OCI-LY3 (cell line): ENCODE measurements at regions not wholly inside any gene's neighbourhood (a gene's known extent, or its start where the extent isn't known, plus 50 kb on each side); places are given as distances from the start of the nearest gene placed in this dataset.

Experiments
- H2AFZ ChIP-seq: fragments of 200-600, 300-600 bp; shearing (Covaris generic); 2 replicates; pipeline ENCODE4 v1.6.0; 2014; ENCODE audit warnings: antibody characterized with exemption, low read depth, low read length
- H3K27ac ChIP-seq: fragments of 200-600, 300-600 bp; sonication (generic); 2 replicates; pipeline ENCODE4 v1.5.1; 2014; ENCODE audit warnings: mild to moderate bottlenecking, low read length, moderate library complexity, mixed read lengths
- H3K27me3 ChIP-seq: fragments of 200-600, 300-600 bp; sonication (generic); 2 replicates; pipeline ENCODE4 v1.6.1; 2014; ENCODE audit warnings: low read depth, low read length, mixed read lengths
- H3K36me3 ChIP-seq: fragments of 200-600, 300-600 bp; sonication (generic); replicated peaks from 2 replicates; pipeline ENCODE3; 2014; ENCODE audit warnings: low read depth, low read length, mixed read lengths
- H3K4me1 ChIP-seq: fragments of 300-600, 200-600 bp; sonication (generic); 2 replicates; pipeline ENCODE4 v1.6.1; 2014; ENCODE audit warnings: low read length, mixed read lengths
- H3K4me2 ChIP-seq: fragments of 200-600, 300-600 bp; sonication (generic); 2 replicates; pipeline ENCODE4 v1.6.1; 2014; ENCODE audit warnings: low read length, mixed read lengths
- H3K4me3 ChIP-seq: fragments of 300-600, 200-600 bp; sonication (generic); 2 replicates; pipeline ENCODE4 v1.5.1; 2014; ENCODE audit warnings: antibody characterized with exemption, mild to moderate bottlenecking, low read length, moderate library complexity
- H3K79me2 ChIP-seq: fragments of 300-600, 200-600 bp; shearing (Covaris generic); 2 replicates; pipeline ENCODE4 v1.6.1; 2014; ENCODE audit warnings: mild to moderate bottlenecking, low read length, mixed read lengths
- H3K9ac ChIP-seq: fragments of 300-600, 200-600 bp; shearing (Covaris generic); 2 replicates; pipeline ENCODE4 v1.6.0; 2014; ENCODE audit warnings: mild to moderate bottlenecking, low read length, moderate library complexity
- H3K9me3 ChIP-seq: fragments of 200-600, 300-600 bp; shearing (Covaris generic); 2 replicates; pipeline ENCODE4 v1.6.1; 2014; ENCODE audit warnings: low read length, mixed read lengths; ENCODE audit not compliant: insufficient read depth
- H4K20me1 ChIP-seq: fragments of 200-600, 300-600 bp; sonication (generic); 2 replicates; pipeline ENCODE4 v1.6.1; 2016; ENCODE audit warnings: low read length, mixed read lengths; ENCODE audit not compliant: insufficient read depth
- EZH2phosphoT487 ChIP-seq: fragments of 200-600 bp; shearing (Covaris generic); IDR thresholded peaks from 2 replicates; pipeline ENCODE4 v1.6.1; 2018; ENCODE audit warnings: antibody characterized with exemption, mixed run types, low read depth
- TF ChIP-seq, protein P1 (sequence below): fragments of 200-600, 300-600 bp; sonication (generic); IDR thresholded peaks from 2 replicates; pipeline ENCODE4 v1.5.1; 2014; ENCODE audit warnings: antibody characterized with exemption, low read length, low read depth

DNA sequence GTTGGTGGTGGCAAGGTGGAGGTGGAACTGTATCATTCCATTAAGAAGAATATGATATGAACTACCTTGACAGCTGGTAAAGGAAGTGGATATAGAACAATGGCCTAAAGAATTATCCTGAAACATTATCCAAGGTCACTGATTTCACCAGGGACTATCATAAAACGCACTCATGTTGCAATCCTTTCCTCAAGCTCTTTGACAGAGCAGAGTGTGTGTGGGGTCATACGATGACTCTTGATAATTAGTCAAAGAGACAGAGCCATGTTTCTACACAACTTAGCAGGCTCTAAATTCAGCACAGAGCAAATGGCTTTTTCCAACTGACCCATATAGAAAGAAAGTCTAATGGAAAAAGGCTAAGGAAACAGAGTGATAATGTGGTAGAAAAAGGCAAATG, 126.4 kb upstream of the ANKFN1 start:
- H3K9ac ChIP-seq = no peak overlapping the region
- TF ChIP-seq, protein P1, sequence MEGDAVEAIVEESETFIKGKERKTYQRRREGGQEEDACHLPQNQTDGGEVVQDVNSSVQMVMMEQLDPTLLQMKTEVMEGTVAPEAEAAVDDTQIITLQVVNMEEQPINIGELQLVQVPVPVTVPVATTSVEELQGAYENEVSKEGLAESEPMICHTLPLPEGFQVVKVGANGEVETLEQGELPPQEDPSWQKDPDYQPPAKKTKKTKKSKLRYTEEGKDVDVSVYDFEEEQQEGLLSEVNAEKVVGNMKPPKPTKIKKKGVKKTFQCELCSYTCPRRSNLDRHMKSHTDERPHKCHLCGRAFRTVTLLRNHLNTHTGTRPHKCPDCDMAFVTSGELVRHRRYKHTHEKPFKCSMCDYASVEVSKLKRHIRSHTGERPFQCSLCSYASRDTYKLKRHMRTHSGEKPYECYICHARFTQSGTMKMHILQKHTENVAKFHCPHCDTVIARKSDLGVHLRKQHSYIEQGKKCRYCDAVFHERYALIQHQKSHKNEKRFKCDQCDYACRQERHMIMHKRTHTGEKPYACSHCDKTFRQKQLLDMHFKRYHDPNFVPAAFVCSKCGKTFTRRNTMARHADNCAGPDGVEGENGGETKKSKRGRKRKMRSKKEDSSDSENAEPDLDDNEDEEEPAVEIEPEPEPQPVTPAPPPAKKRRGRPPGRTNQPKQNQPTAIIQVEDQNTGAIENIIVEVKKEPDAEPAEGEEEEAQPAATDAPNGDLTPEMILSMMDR = no peak
- no peak overlapping the region for H3K27ac ChIP-seq
- H3K9me3 ChIP-seq = no peaks in the 10 kb centered on the region
- no peaks in the 10 kb centered on the region for H4K20me1 ChIP-seq
- H3K4me1 ChIP-seq = peaks cover 38% of the 10 kb centered on the region
- no peaks in the 10 kb centered on the region for H3K79me2 ChIP-seq
- H2AFZ ChIP-seq = no peak overlapping the region
- no peak overlapping the region for H3K4me3 ChIP-seq
- no peak overlapping the region for H3K4me2 ChIP-seq
- peaks cover 4% of the 10 kb centered on the region; the same call in 1 of the 2 replicates for H3K27me3 ChIP-seq
- no peaks in the 10 kb centered on the region for H3K36me3 ChIP-seq

DNA sequence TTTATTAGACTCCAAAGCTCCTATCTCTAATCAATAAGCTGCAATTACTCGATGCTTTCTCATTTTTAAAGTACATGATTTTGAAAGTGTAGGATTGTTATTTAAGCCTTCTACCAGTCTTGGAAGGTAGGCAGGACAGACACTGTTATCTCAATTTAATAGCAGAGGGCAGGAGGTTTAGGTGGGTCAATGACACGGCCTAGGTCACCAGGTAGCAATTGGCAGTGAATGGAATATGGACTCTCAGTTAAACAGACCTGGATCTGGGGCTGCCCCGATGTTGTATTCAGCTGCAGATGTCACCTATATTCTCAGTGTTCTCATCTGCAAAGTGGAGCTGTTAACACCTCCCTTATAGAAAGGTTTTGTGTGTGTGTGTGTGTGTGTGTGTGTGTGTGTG, 124.4 kb upstream of the ANKFN1 start:
- H3K36me3 ChIP-seq = no peaks in the 10 kb centered on the region
- H4K20me1 ChIP-seq = no peaks in the 10 kb centered on the region
- H3K27ac ChIP-seq = no peak overlapping the region
- no peak for TF ChIP-seq EZH2phosphoT487
- TF ChIP-seq, protein P1 = no peak
- no peak overlapping the region for H3K4me3 ChIP-seq
- no peaks in the 10 kb centered on the region for H3K79me2 ChIP-seq
- peaks cover 21% of the 10 kb centered on the region for H3K4me1 ChIP-seq
- no peak overlapping the region for H3K9ac ChIP-seq
- no peak overlapping the region for H2AFZ ChIP-seq
- no peak overlapping the region for H3K4me2 ChIP-seq
- H3K9me3 ChIP-seq = no peaks in the 10 kb centered on the region
- peaks cover 18% of the 10 kb centered on the region; the same call in 1 of the 2 replicates for H3K27me3 ChIP-seq

DNA sequence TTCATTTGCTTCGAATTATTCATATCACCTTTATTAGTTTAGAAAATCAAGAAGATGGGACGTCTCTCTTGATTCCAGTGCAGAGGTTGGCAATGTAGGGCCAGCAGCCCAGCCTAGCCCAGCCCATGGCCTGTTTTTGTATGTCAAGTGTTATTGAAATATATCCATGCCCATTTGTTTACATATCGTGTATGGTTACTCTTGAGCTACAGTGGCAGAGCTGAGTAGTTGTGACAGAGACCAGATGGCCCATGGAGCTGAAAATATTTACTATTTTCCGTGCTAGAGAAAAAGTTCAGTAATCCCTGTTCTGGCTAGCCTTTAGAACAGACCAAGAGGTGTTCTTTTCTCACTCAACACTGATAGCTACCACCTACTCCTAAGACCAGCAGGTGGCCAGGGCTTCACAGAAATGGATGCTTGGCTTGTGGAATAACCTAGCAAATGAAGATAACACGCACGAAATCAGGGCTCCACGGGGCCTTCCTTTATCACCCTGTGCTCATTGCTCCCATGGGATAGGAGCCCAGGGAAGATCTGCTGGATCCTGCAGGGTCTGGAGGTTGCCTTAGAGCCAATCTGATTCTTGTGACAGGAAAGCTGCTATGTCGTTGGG, 123.2 kb upstream of the ANKFN1 start:
- Histone ChIP-seq H2AFZ (no peak overlapping the region), H3K27ac (no peak overlapping the region), H3K9ac (no peak overlapping the region), H4K20me1 (no peaks in the 10 kb centered on the region), H3K36me3 (no peaks in the 10 kb centered on the region), H3K4me2 (no peak overlapping the region), H3K9me3 (no peaks in the 10 kb centered on the region), H3K27me3 (peaks cover 30% of the 10 kb centered on the region), H3K4me1 (peaks cover 16% of the 10 kb centered on the region), H3K4me3 (no peak overlapping the region), H3K79me2 (no peaks in the 10 kb centered on the region)
- no peak for TF ChIP-seq EZH2phosphoT487
- TF ChIP-seq, protein P1 = no peak

DNA sequence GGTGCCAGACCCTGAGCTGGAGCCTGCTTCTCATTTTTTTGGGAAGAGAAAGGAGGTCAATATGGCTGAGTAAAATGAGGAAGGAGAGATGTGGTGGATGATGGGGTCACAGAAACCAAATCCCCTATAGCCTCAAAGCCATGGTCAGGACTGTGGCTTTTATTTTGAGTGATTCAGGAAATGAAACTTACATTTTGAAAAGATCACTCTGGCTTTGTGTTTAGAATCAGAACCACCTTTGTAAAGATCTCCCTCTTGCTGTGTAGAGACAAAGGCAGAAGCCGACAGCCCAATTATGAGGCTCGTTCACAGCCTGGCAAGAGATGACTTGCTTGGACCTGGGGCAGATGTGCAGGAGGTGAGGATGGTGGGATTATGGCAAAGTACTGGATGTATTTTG, 121.6 kb upstream of the ANKFN1 start:
- H3K27ac ChIP-seq = no peak overlapping the region
- no peak overlapping the region for H3K9ac ChIP-seq
- no peak overlapping the region for H3K4me3 ChIP-seq
- H2AFZ ChIP-seq = no peak overlapping the region
- H3K79me2 ChIP-seq = no peaks in the 10 kb centered on the region
- TF ChIP-seq, protein P1 = no peak
- TF ChIP-seq EZH2phosphoT487 = no peak
- H3K4me2 ChIP-seq = peak overlapping the region; percentile 40
- peaks cover 13% of the 10 kb centered on the region for H3K4me1 ChIP-seq
- peaks cover 45% of the 10 kb centered on the region for H3K27me3 ChIP-seq
- no peaks in the 10 kb centered on the region for H3K9me3 ChIP-seq
- H3K36me3 ChIP-seq = no peaks in the 10 kb centered on the region
- H4K20me1 ChIP-seq = no peaks in the 10 kb centered on the region
